HUDEP-2 (cell line): ENCODE measurements at regions not wholly inside any gene's neighbourhood (a gene's known extent, or its start where the extent isn't known, plus 50 kb on each side); places are given as distances from the start of the nearest gene placed in this dataset.

Experiments
- DNase-seq, 76 experiments: peaks; one replicate each; lab custom pipeline; 2025; ENCODE audit not compliant: unreplicated experiment in 76 of 76; lab: John Stamatoyannopoulos, UW

DNA sequence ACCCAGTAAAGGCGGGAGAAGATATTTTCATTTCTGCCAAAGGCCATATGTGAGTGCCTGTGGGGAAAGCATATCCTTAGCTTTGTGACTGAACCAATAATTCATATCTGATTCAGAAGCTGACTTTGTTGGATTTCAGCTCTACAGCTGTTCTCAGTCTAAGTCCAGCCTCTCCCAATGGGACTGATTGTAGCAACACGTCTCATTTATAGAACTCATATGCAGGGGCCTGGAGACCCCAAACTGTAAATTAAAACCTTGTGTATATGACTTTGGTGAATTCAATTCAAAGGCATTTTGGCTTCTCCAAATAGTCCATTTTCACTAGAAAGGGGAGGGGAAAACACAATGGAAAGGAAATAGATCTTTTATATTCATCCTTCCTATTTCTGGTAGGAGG lies 250.4 kb upstream of the SORL1-AS1 start:
- no peak for DNase-seq

- no peak for DNase-seq
Measured at GRCh38 chr11:121700968-121701367, 248.2 kb upstream of the SORL1-AS1 start.

DNA sequence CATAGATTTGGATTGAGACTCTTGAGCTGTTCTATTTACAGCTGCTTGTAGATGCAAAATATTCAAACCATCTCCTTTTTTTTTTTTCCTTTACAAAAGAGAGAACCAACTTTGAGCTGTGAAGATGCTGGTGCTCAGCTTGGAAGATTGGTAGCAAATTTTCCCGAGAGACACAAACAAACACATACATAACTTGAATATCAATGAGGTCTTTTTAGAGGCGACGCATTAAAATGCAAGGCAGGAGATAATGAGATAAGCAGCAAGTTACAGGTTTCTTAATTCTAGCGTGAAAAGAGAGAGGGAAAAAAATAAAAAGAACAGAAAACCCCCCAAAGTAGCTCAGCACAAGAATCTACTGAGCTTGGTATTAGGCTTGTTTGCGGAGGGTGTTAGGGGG lies 247.0 kb upstream of the SORL1-AS1 start:
- DNase-seq: no peak

DNA sequence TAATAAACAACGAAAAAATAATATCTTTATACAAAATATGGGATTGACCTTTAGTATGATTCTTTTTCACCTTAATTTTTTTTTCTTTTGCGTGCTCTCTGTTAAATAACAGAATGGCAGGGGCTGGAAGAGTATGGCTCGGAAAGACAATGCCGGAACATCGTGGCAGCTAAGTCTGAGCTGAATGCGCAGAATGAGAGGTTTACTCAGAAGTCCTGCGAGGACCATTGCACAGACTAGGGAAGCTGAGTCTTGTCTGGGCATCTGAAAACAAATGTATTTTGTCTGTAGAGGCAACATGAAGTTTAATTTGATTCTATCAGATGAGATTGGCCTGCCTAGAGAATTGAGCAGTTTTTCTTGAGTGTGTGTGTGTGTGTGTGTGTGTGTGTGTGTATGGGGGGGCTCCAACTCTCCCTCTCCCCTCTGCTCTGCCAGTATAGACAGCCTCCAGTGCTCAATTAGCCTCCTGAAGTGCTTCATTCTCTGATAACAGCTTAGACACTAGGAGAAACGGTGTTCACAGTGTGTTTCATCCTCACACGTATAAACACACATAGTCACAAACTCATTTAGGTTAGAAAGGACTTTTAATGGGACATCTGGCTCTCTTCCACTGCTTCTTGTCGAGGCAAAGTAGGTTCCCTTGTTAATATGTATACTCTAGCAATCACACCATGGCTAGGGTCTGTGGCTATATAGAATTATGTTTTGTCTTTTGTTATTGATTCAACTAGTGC lies 244.3 kb upstream of the SORL1-AS1 start:
- no peak for DNase-seq

GRCh38 chr11:121696177-121696871 lies 243.6 kb upstream of the SORL1-AS1 start:
- DNase-seq: no peak

DNA sequence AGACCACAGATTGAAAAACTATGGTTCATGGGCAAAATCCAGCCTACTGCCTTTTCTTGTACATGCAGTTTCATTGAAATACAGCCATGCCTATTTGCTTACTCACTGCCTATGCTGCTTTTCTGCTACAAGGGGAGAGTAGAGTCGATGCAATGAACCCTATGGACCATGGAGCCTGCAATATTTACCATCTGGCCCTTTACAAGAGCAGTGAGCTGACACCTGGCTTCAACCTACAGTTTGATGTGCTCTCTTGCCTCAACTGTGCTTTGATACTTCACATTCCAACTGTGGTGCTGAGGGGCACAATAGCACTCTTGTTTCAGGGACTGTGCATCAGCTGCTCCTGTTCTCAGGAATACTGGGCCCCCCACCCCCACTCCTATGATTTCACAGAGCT lies 239.5 kb upstream of the SORL1-AS1 start:
- no peak for DNase-seq

- DNase-seq: no peak
Measured at GRCh38 chr11:121688860-121689614, 236.3 kb upstream of the SORL1-AS1 start.

GRCh38 chr11:121688055-121688491 lies 235.3 kb upstream of the SORL1-AS1 start:
- no peak for DNase-seq

DNA sequence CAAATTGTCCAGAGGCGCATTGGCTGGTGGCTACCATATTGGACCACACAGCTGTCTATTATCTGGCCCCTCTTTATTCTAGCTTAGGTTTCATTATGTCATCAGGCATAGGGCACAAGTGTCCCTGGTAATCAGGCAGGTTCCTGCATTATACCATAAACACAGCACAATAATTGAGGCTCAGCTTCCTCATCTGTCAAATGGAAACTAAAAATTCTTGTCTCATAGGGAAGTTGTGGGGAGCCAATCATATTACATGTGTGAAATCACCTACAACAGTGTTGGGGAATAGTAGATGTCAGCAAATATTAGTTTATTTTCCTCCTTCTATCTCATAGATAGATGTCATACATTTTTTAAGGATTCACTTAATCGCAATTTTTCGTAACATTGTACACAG lies 231.0 kb upstream of the SORL1-AS1 start:
- no peak for DNase-seq
